ENCODE measurements at regions not wholly inside any gene's neighbourhood (a gene's known extent, or its start where the extent isn't known, plus 50 kb on each side); places are given as distances from the start of the nearest gene placed in this dataset.
"Not testable (repeated sequence)": the region's sequence is repeated elsewhere in the genome, so short reads cannot be mapped to it uniquely, and the experiment has no call there.

DNA sequence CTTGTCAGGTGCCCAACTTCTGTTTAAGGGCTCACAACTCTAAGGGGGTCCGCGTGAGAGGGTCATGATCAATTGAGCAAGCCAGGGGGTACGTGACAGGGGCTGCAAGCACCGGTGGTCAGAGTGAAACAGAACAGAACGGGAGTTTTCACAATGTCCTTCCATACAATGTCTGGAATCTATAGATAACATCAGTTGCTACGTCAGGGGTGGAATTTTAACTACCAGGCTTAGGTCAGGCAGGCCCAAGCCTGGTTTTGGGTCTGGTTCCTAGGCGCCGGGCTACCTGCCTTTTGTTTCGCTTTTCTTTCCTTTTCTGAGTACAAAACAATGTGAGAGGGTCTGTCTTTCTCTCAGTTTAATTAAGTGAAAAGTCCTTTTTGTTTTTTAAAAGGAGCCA, 666.5 kb upstream of the MBL2 start:
- ATAC-seq, POLR2A ChIA-PET: not testable (repeated sequence)

DNA sequence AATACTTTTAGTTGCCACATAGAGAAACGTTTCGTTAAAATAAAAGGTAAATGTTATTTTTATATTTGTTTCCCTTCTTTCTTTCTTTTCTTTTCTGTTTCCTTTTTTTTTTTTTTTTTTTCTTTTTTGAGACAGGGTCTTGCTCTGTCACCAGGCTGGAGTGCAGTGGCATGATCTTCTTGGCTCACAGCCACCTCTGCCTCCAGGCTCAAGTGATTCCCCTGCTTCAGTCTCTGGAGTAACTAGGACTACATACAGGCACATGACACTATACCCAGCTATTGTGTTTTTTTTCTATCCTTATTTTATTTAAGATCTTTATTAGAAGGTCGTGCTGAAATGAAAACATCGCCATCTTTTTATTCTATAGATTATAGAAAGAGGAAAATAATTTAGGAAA, 661.8 kb upstream of the MBL2 start:
- FAIRE-seq (no peak), DNase-seq (ENCODE audit: low read depth in 1 of 2, low spot score in 1 of 2) (no peak), ATAC-seq (no peak)
- no peaks in the 10 kb centered on the region for H3K9me3 ChIP-seq
- TF ChIP-seq RAD21 (conservative IDR thresholded peaks at IDR 0.05 in 1 of 2, IDR thresholded peaks at IDR 0.05 in 1 of 2) (no peak), CBX8 (IDR thresholded peaks at IDR 0.05) (no peak), ESRRA (IDR thresholded peaks at IDR 0.05; ENCODE audit: borderline replicate concordance, low read length) (no peak), CBX2 (IDR thresholded peaks at IDR 0.05; ENCODE audit: borderline replicate concordance, low read depth) (no peak), NR3C1 (IDR thresholded peaks at IDR 0.05) (no peak), ZNF302 (CRISPR knock-in tag; IDR thresholded peaks at IDR 0.05) (no peak), JUN (IDR thresholded peaks at IDR 0.05) (no peak), CEBPB (IDR thresholded peaks at IDR 0.05) (no peak), RNF2 (IDR thresholded peaks at IDR 0.05; ENCODE audit: borderline replicate concordance, low read depth) (no peak), POLR2AphosphoS2 (conservative IDR thresholded peaks at IDR 0.05; ENCODE audit: low read length) (no peak), EHMT2 (IDR thresholded peaks at IDR 0.05; ENCODE audit: low read depth) (no peak)
- TF ChIP-seq, protein P1, sequence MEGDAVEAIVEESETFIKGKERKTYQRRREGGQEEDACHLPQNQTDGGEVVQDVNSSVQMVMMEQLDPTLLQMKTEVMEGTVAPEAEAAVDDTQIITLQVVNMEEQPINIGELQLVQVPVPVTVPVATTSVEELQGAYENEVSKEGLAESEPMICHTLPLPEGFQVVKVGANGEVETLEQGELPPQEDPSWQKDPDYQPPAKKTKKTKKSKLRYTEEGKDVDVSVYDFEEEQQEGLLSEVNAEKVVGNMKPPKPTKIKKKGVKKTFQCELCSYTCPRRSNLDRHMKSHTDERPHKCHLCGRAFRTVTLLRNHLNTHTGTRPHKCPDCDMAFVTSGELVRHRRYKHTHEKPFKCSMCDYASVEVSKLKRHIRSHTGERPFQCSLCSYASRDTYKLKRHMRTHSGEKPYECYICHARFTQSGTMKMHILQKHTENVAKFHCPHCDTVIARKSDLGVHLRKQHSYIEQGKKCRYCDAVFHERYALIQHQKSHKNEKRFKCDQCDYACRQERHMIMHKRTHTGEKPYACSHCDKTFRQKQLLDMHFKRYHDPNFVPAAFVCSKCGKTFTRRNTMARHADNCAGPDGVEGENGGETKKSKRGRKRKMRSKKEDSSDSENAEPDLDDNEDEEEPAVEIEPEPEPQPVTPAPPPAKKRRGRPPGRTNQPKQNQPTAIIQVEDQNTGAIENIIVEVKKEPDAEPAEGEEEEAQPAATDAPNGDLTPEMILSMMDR (IDR thresholded peaks at IDR 0.05) = no peak
- H3K27ac ChIP-seq = no peak overlapping the region
- POLR2A ChIA-PET = no interaction called here
- WGBS (ENCODE audit: missing lambda C conversion rate) = 7% methylated on average over 4 of the region's 4 CpGs
- H3K4me3 ChIP-seq = no peak overlapping the region
- CTCF ChIA-PET = no interaction called here
- H3K4me2 ChIP-seq = no peak overlapping the region
- no peaks in the 10 kb centered on the region for H3K4me1 ChIP-seq

More for the DNA sequence above, 666.5 kb upstream of the MBL2 start:
- DNase-seq (ENCODE audit: low read depth in 1 of 2, low spot score in 1 of 2); FAIRE-seq; H3K9me3 ChIP-seq; CTCF ChIA-PET; H3K4me2 ChIP-seq; H3K4me1 ChIP-seq; H3K27ac ChIP-seq; H3K4me3 ChIP-seq: not testable (repeated sequence)
- 30% methylated on average over 9 of the region's 9 CpGs for WGBS (ENCODE audit: missing lambda C conversion rate)

DNA sequence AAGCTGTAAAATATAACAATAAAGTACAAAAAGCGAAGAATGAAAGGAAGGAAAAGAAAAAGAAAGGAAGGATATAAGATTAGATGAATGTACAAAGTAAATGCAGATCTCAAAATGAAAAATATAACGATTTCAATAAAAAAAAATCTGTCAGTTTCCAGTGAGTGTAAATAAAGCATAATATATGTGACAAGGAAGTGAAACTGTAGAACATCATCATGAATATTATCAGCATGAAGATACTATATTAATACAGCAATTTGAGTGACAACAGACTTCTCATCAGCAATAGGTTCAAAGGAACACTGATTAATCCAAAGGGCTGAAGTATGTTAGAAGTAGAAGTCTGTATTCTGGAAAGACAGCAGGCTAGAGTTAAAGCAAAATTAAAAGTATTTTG, 659.5 kb upstream of the MBL2 start:
- Histone ChIP-seq H3K9me3 (no peaks in the 10 kb centered on the region), H3K4me3 (no peak overlapping the region), H3K27ac (no peak overlapping the region), H3K4me1 (no peaks in the 10 kb centered on the region), H3K4me2 (no peak overlapping the region)
- DNase-seq (ENCODE audit: low read depth in 1 of 2, low spot score in 1 of 2) (no peak), ATAC-seq (no peak), FAIRE-seq (no peak)
- WGBS (ENCODE audit: missing lambda C conversion rate) = 11% methylated on average over 2 of the region's 2 CpGs
- TF ChIP-seq EHF (CRISPR knock-in tag; IDR thresholded peaks at IDR 0.05) = no peak
- TF ChIP-seq HOXB13 (CRISPR knock-in tag; IDR thresholded peaks at IDR 0.05; ENCODE audit: low read depth) = no peak
- no peak for TF ChIP-seq MYC (IDR thresholded peaks at IDR 0.05; ENCODE audit: borderline replicate concordance, low read length)
- TF ChIP-seq, protein P2, sequence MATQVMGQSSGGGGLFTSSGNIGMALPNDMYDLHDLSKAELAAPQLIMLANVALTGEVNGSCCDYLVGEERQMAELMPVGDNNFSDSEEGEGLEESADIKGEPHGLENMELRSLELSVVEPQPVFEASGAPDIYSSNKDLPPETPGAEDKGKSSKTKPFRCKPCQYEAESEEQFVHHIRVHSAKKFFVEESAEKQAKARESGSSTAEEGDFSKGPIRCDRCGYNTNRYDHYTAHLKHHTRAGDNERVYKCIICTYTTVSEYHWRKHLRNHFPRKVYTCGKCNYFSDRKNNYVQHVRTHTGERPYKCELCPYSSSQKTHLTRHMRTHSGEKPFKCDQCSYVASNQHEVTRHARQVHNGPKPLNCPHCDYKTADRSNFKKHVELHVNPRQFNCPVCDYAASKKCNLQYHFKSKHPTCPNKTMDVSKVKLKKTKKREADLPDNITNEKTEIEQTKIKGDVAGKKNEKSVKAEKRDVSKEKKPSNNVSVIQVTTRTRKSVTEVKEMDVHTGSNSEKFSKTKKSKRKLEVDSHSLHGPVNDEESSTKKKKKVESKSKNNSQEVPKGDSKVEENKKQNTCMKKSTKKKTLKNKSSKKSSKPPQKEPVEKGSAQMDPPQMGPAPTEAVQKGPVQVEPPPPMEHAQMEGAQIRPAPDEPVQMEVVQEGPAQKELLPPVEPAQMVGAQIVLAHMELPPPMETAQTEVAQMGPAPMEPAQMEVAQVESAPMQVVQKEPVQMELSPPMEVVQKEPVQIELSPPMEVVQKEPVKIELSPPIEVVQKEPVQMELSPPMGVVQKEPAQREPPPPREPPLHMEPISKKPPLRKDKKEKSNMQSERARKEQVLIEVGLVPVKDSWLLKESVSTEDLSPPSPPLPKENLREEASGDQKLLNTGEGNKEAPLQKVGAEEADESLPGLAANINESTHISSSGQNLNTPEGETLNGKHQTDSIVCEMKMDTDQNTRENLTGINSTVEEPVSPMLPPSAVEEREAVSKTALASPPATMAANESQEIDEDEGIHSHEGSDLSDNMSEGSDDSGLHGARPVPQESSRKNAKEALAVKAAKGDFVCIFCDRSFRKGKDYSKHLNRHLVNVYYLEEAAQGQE (IDR thresholded peaks at IDR 0.05) = no peak
- TF ChIP-seq POLR2A (IDR thresholded peaks at IDR 0.05; ENCODE audit: low read length) = no peak
- TF ChIP-seq NR3C1 (IDR thresholded peaks at IDR 0.05) = no peak
- no peak for TF ChIP-seq KDM5A (IDR thresholded peaks at IDR 0.05)
- TF ChIP-seq SREBF2 (IDR thresholded peaks at IDR 0.05) = no peak
- no peak for TF ChIP-seq HOXA7 (CRISPR knock-in tag; IDR thresholded peaks at IDR 0.05)
- TF ChIP-seq FOSL2 (IDR thresholded peaks at IDR 0.05) = no peak
- TF ChIP-seq FOSL2 (CRISPR knock-in tag; IDR thresholded peaks at IDR 0.05) = no peak
- no peak for TF ChIP-seq BHLHE40 (IDR thresholded peaks at IDR 0.05; ENCODE audit: low read depth, low read length)
- TF ChIP-seq ZSCAN20 (CRISPR knock-in tag; IDR thresholded peaks at IDR 0.05) = no peak
- TF ChIP-seq, protein P3, sequence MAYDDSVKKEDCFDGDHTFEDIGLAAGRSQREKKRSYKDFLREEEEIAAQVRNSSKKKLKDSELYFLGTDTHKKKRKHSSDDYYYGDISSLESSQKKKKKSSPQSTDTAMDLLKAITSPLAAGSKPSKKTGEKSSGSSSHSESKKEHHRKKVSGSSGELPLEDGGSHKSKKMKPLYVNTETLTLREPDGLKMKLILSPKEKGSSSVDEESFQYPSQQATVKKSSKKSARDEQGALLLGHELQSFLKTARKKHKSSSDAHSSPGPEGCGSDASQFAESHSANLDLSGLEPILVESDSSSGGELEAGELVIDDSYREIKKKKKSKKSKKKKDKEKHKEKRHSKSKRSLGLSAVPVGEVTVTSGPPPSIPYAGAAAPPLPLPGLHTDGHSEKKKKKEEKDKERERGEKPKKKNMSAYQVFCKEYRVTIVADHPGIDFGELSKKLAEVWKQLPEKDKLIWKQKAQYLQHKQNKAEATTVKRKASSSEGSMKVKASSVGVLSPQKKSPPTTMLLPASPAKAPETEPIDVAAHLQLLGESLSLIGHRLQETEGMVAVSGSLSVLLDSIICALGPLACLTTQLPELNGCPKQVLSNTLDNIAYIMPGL (CRISPR knock-in tag; IDR thresholded peaks at IDR 0.05; ENCODE audit: borderline replicate concordance) = no peak
- TF ChIP-seq CHD2 (IDR thresholded peaks at IDR 0.05; ENCODE audit: low read length, partially characterized antibody) = no peak
- TF ChIP-seq CEBPB (IDR thresholded peaks at IDR 0.05) = no peak
- no peak for TF ChIP-seq ZFP36 (IDR thresholded peaks at IDR 0.05; ENCODE audit: borderline replicate concordance, partially characterized antibody)
- no peak for TF ChIP-seq RAD21 (conservative IDR thresholded peaks at IDR 0.05 in 1 of 2, IDR thresholded peaks at IDR 0.05 in 1 of 2)
- ChIA-PET POLR2A (no interaction called here), CTCF (no interaction called here)

Data from A549 (cell line).